ENCODE measurements at regions not wholly inside any gene's neighbourhood (a gene's known extent, or its start where the extent isn't known, plus 50 kb on each side); places are given as distances from the start of the nearest gene placed in this dataset.

DNA sequence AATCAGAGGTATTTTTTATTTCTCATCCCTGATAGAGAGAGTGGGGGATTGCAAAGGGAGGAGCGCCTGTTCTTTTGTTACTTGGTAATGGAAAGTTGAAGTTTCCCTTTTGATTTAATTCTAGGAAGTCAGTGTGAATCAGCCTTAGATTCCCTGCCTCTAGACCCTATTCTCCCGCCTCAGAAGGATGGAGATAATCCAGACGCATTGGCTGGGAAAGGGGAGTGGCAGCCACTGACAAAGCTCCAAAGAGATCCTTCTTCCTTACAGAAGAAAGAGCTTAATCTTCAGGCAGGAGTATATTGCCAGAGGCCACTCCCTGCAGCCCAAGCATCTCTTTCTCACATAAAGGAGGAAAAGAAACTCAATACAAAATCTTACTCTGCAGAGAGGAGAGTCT is 122.3 kb upstream of the GALNT17 start:
- TF ChIP-seq, protein P1, sequence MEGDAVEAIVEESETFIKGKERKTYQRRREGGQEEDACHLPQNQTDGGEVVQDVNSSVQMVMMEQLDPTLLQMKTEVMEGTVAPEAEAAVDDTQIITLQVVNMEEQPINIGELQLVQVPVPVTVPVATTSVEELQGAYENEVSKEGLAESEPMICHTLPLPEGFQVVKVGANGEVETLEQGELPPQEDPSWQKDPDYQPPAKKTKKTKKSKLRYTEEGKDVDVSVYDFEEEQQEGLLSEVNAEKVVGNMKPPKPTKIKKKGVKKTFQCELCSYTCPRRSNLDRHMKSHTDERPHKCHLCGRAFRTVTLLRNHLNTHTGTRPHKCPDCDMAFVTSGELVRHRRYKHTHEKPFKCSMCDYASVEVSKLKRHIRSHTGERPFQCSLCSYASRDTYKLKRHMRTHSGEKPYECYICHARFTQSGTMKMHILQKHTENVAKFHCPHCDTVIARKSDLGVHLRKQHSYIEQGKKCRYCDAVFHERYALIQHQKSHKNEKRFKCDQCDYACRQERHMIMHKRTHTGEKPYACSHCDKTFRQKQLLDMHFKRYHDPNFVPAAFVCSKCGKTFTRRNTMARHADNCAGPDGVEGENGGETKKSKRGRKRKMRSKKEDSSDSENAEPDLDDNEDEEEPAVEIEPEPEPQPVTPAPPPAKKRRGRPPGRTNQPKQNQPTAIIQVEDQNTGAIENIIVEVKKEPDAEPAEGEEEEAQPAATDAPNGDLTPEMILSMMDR (IDR thresholded peaks at IDR 0.05): no peak
- no peak for TF ChIP-seq POLR2A (IDR thresholded peaks at IDR 0.05)

All from upper lobe of left lung (tissue), 4 donors.